ENCODE measurements at regions not wholly inside any gene's neighbourhood (a gene's known extent, or its start where the extent isn't known, plus 50 kb on each side); places are given as distances from the start of the nearest gene placed in this dataset.

DNA sequence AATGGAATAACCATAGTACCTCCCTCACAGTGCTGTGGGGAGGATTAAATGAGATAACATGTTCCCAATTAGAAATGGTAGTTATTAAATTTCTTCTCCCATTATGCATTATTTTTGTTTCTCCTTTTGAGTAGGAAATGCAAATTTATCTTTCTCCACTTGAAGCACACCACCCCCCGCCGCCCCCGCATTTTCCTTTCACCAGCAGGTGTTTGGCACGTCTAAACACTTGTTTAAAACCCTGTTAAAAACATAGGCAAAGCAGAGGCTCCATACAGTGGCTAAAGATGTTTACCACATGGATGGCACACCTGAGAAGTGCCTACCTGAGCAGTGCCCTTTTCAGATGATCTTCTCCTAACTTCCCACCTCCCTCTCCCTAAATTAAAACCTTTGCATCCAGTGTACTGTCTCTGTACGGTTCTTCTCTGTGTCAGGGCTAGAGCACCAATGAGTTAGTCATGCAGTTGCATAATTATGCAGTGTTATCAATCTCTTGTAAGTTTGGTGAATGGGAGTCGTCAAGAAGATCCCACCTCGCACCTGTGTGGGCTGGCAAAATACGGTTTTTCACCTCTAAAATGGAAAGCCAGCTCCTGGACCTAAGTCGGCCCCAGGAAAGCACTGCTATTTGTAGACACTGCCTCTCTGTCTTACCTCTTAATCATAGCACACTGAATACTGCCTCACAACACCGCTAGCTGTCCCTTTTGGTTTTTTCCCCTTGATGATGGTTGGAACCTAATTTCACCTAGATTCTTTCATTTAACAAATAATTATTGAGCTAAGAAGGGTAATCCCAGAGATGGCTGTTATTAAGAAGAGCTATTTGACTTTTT is 122.0 kb downstream of the CT47B1 start:
- Histone ChIP-seq H3K36me3 (ENCODE audit: control insufficient read depth in 2 of 2, extremely low read depth in 1 of 2, insufficient read depth in 2 of 2, low read length in 2 of 2) (no peaks in the 10 kb centered on the region), H4K20me1 (replicated peaks; ENCODE audit: control insufficient read depth, extremely low read depth, insufficient read depth, low read length) (no peaks in the 10 kb centered on the region), H3K9ac (replicated peaks; ENCODE audit: extremely low read depth, insufficient read depth, low read length) (no peak overlapping the region), H3K27me3 (ENCODE audit: control insufficient read depth in 2 of 2, insufficient read depth in 2 of 2, low read length in 2 of 2) (no peaks in the 10 kb centered on the region), H3K4me3 (replicated peaks in 1 of 3; ENCODE audit: insufficient read depth in 1 of 3, low read depth in 1 of 3, low read length in 3 of 3) (no peak overlapping the region), H3K27ac (ENCODE audit: insufficient read depth, low read depth, low read length) (no peak overlapping the region), H3K9me1 (replicated peaks; ENCODE audit: control insufficient read depth, extremely low read depth, insufficient read depth, low read length) (no peaks in the 10 kb centered on the region), H2AFZ (ENCODE audit: low read depth, low read length) (no peak overlapping the region), H3K4me2 (ENCODE audit: insufficient read depth, low read length) (no peak overlapping the region), H3K9me3 (replicated peaks; ENCODE audit: control insufficient read depth, insufficient read depth, low read length) (no peaks in the 10 kb centered on the region), H3K4me1 (ENCODE audit: control insufficient read depth, extremely low read depth, insufficient read depth, low read length) (peaks cover 16% of the 10 kb centered on the region), H3K79me2 (ENCODE audit: control insufficient read depth, insufficient read depth, low read length) (no peaks in the 10 kb centered on the region)
- intact Hi-C loops (cut with micrococcal nuclease) (no loop called here), dilution Hi-C loops (cut with MboI; ENCODE audit: extremely low pct_ligation_motif_present, low sequenced_read_pairs) (no loop called here)
- FAIRE-seq (no peak), DNase-seq (ENCODE audit: low read depth, low spot score) (no peak)
- ChIA-PET CTCF (no interaction called here), POLR2A (no interaction called here)
- no TSS peak for BruUV-seq (replicated peaks)
- TF ChIP-seq GATA2 (IDR thresholded peaks at IDR 0.05; ENCODE audit: insufficient read depth, insufficient read length, low read depth, low read length) = no peak
- no peak for TF ChIP-seq EZH2 (IDR thresholded peaks at IDR 0.05; ENCODE audit: borderline replicate concordance, low read depth, low read length, severe bottlenecking)
- TF ChIP-seq FOS (IDR thresholded peaks at IDR 0.05; ENCODE audit: borderline replicate concordance, insufficient read depth, low read length) = no peak
- TF ChIP-seq JUN (IDR thresholded peaks at IDR 0.05; ENCODE audit: borderline replicate concordance, insufficient read depth, insufficient read length, low read depth) = no peak
- TF ChIP-seq POLR2A (IDR thresholded peaks at IDR 0.05; ENCODE audit: low read depth, low read length) = no peak
- TF ChIP-seq, protein P1, sequence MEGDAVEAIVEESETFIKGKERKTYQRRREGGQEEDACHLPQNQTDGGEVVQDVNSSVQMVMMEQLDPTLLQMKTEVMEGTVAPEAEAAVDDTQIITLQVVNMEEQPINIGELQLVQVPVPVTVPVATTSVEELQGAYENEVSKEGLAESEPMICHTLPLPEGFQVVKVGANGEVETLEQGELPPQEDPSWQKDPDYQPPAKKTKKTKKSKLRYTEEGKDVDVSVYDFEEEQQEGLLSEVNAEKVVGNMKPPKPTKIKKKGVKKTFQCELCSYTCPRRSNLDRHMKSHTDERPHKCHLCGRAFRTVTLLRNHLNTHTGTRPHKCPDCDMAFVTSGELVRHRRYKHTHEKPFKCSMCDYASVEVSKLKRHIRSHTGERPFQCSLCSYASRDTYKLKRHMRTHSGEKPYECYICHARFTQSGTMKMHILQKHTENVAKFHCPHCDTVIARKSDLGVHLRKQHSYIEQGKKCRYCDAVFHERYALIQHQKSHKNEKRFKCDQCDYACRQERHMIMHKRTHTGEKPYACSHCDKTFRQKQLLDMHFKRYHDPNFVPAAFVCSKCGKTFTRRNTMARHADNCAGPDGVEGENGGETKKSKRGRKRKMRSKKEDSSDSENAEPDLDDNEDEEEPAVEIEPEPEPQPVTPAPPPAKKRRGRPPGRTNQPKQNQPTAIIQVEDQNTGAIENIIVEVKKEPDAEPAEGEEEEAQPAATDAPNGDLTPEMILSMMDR (IDR thresholded peaks at IDR 0.05; ENCODE audit: extremely low read depth in 1 of 2, insufficient read depth in 1 of 2, low read depth in 1 of 2, low read length in 2 of 2) = no peak
- TF ChIP-seq, protein P2, sequence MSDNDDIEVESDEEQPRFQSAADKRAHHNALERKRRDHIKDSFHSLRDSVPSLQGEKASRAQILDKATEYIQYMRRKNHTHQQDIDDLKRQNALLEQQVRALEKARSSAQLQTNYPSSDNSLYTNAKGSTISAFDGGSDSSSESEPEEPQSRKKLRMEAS (IDR thresholded peaks at IDR 0.05; ENCODE audit: insufficient read depth, insufficient read length) = no peak
- no peak for TF ChIP-seq MYC (IDR thresholded peaks at IDR 0.05; ENCODE audit: low read depth, low read length)
- TF ChIP-seq POLR2AphosphoS5 (IDR thresholded peaks at IDR 0.05; ENCODE audit: insufficient read depth, low read depth, low read length) = no peak
